Fibroblast of skin of right quadriceps (primary cell): ENCODE measurements at regions not wholly inside any gene's neighbourhood (a gene's known extent, or its start where the extent isn't known, plus 50 kb on each side); places are given as distances from the start of the nearest gene placed in this dataset.

Experiments used
- DNase-seq: peaks from one replicate; pipeline ENCODE4 v3.0.0-alpha.2; 2013

- no peak for DNase-seq
Measured at GRCh38 chr1:78797108-78797781, 147.6 kb downstream of the IFI44 start.

- DNase-seq: no peak
Measured at GRCh38 chr1:78799926-78800325, 150.3 kb downstream of the IFI44 start.

GRCh38 chr1:78814176-78814575 is 164.5 kb downstream of the IFI44 start:
- no peak for DNase-seq

- no peak for DNase-seq
Measured at GRCh38 chr1:78825561-78825960, 175.9 kb downstream of the IFI44 start.

GRCh38 chr1:78829644-78830043 is 176.9 kb downstream of the ADGRL4 start:
- DNase-seq: no peak

GRCh38 chr1:78830321-78830720 is 176.2 kb downstream of the ADGRL4 start:
- no peak for DNase-seq

- DNase-seq: peak; percentile 98
Measured at GRCh38 chr1:78831731-78832360, 174.7 kb downstream of the ADGRL4 start.

GRCh38 chr1:78833491-78833890 is 173.0 kb downstream of the ADGRL4 start:
- DNase-seq: peak; percentile 90

GRCh38 chr1:78834201-78834741 is 172.3 kb downstream of the ADGRL4 start:
- DNase-seq: peak; percentile 21

- no peak for DNase-seq
Measured at GRCh38 chr1:78836726-78837125, 169.8 kb downstream of the ADGRL4 start.

- DNase-seq: peak; percentile 34
Measured at GRCh38 chr1:78839704-78840277, 166.7 kb downstream of the ADGRL4 start.
